Astrocyte of the spinal cord (primary cell): ENCODE measurements at regions not wholly inside any gene's neighbourhood (a gene's known extent, or its start where the extent isn't known, plus 50 kb on each side); places are given as distances from the start of the nearest gene placed in this dataset.

Experiments used
- DNase-seq: peaks from one replicate; pipeline ENCODE4 v3.0.0; 2011; ENCODE audit warnings: low read depth, low spot score
- H3K4me3 ChIP-seq: 2 replicates; pipeline ENCODE4 v1.5.1; 2011; ENCODE audit warnings: low read depth, mild to moderate bottlenecking, low read length, moderate library complexity
- CTCF ChIP-seq: IDR thresholded peaks from 2 replicates; pipeline ENCODE4 v1.5.1; 2012; ENCODE audit warnings: low read depth, mild to moderate bottlenecking, low read length, inconsistent platforms
- in situ Hi-C: cut with HindIII; loops from 2 replicates; pipeline ENCODE4 v1.10.0; 2017; ENCODE audit warnings: low sequenced_read_pairs

GRCh38 chrX:134183665-134184064 lies 53.3 kb upstream of the CCDC160 start:
- no peak overlapping the region for H3K4me3 ChIP-seq
- DNase-seq, result no peak
- in situ Hi-C loops, result no loop called here
- TF ChIP-seq CTCF, result no peak

GRCh38 chrX:134184936-134185335 lies 52.0 kb upstream of the CCDC160 start:
- in situ Hi-C loops, result no loop called here

GRCh38 chrX:134186362-134187121 lies 50.4 kb upstream of the CCDC160 start:
- no peak for TF ChIP-seq CTCF
- no peak for DNase-seq
- in situ Hi-C loops, result no loop called here
- H3K4me3 ChIP-seq, result no peak overlapping the region

More at GRCh38 chrX:134184936-134185335, 52.0 kb upstream of the CCDC160 start:
- H3K4me3 ChIP-seq, result no peak overlapping the region
- no peak for DNase-seq
- TF ChIP-seq CTCF, result no peak
